Fibroblast of mammary gland (primary cell): ENCODE measurements at regions not wholly inside any gene's neighbourhood (a gene's known extent, or its start where the extent isn't known, plus 50 kb on each side); places are given as distances from the start of the nearest gene placed in this dataset.

ENCODE experiments used
- DNase-seq: peaks from one replicate; pipeline ENCODE4 v3.0.0-alpha.2; 2010; ENCODE audit warnings: low read depth
- H3K4me3 ChIP-seq: 2 replicates; pipeline ENCODE4 v1.5.1; 2011; ENCODE audit warnings: low read depth, mild to moderate bottlenecking, low read length, moderate library complexity; ENCODE audit not compliant: control insufficient read depth
- TF ChIP-seq, protein P1 (sequence below): conservative IDR thresholded peaks from 2 replicates; pipeline ENCODE4 v1.5.1; 2011; ENCODE audit warnings: low read depth, low read length, inconsistent platforms; ENCODE audit not compliant: control insufficient read depth, insufficient read depth

DNA sequence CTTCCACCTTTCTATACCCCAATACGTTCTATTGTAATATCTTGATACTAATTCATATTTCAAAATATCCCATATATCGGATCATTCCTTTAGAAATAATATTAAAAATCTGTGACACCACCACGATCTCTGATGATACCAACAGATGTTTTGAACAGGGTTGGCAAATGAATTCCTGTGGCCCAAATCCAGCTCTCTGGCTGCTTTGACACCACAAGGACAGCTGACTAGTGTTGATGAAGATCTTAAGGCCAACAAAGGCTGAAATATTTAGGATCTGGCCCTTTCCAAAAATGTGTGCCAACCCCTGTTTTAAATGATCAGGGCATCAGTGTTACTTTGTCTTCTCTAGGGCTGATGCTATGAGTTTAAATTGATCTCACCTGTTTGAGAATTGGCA, 380.7 kb upstream of the PFKP start:
- no peak overlapping the region for H3K4me3 ChIP-seq
- DNase-seq, result no peak
- TF ChIP-seq, protein P1, sequence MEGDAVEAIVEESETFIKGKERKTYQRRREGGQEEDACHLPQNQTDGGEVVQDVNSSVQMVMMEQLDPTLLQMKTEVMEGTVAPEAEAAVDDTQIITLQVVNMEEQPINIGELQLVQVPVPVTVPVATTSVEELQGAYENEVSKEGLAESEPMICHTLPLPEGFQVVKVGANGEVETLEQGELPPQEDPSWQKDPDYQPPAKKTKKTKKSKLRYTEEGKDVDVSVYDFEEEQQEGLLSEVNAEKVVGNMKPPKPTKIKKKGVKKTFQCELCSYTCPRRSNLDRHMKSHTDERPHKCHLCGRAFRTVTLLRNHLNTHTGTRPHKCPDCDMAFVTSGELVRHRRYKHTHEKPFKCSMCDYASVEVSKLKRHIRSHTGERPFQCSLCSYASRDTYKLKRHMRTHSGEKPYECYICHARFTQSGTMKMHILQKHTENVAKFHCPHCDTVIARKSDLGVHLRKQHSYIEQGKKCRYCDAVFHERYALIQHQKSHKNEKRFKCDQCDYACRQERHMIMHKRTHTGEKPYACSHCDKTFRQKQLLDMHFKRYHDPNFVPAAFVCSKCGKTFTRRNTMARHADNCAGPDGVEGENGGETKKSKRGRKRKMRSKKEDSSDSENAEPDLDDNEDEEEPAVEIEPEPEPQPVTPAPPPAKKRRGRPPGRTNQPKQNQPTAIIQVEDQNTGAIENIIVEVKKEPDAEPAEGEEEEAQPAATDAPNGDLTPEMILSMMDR, result no peak

- no peak for DNase-seq
- TF ChIP-seq, protein P1, result no peak
- H3K4me3 ChIP-seq, result no peak overlapping the region
Observed at GRCh38 chr10:2682491-2682890, 384.9 kb upstream of the PFKP start.

GRCh38 chr10:2681891-2682290, 385.5 kb upstream of the PFKP start:
- no peak overlapping the region for H3K4me3 ChIP-seq
- TF ChIP-seq, protein P1, result no peak
- DNase-seq, result no peak

GRCh38 chr10:2680821-2681220, 386.5 kb upstream of the PFKP start:
- no peak for DNase-seq
- TF ChIP-seq, protein P1, result no peak
- no peak overlapping the region for H3K4me3 ChIP-seq

DNA sequence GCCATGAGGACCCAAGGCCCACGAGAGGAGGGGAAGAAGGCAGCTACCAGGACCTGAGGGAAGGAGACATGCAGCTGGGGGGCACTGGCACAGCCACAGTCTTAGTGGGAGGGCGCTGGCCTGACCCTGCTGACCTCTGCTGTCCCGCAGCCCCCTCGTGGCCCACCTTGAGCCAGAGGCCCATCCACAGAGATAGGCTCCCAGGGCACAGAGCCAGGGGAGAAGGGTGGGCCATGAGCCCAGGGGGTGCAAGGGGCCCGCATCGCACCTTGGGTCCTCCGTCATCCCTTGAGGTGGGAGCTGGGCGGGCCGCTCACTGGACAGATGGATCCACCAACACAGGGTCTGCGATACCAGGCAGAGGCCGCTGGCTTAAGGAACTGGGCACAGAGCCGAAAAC, 387.7 kb upstream of the PFKP start:
- H3K4me3 ChIP-seq, result no peak overlapping the region
- TF ChIP-seq, protein P1, result no peak
- DNase-seq, result no peak

- no peak for DNase-seq
- TF ChIP-seq, protein P1, result no peak
Observed at GRCh38 chr10:2676455-2676854, 390.9 kb upstream of the PFKP start.

DNA sequence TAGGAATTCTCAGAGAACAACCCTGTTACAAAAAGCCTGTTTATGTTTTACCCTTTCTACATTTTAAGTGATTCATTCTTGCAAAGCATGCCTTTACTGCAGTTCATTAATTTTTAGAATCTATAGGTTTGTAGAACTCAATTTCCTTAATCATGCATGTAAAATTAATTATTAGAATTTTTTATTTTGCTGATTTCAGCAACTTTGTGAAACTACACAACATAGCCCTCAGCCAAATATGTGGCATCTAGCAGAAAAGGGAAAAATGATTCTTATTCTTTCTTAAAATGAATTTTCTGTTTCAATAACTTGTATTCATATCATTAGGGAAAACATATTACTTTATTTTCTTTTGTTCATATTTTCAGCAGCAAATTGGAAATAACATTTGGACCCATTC, 392.9 kb upstream of the PFKP start:
- TF ChIP-seq, protein P1, result no peak
- no peak for DNase-seq
- no peak overlapping the region for H3K4me3 ChIP-seq

More at GRCh38 chr10:2676455-2676854, 390.9 kb upstream of the PFKP start:
- H3K4me3 ChIP-seq, result no peak overlapping the region
